ENCODE measurements at regions not wholly inside any gene's neighbourhood (a gene's known extent, or its start where the extent isn't known, plus 50 kb on each side); places are given as distances from the start of the nearest gene placed in this dataset.
"Not testable (repeated sequence)": the region's sequence is repeated elsewhere in the genome, so short reads cannot be mapped to it uniquely, and the experiment has no call there.

DNA sequence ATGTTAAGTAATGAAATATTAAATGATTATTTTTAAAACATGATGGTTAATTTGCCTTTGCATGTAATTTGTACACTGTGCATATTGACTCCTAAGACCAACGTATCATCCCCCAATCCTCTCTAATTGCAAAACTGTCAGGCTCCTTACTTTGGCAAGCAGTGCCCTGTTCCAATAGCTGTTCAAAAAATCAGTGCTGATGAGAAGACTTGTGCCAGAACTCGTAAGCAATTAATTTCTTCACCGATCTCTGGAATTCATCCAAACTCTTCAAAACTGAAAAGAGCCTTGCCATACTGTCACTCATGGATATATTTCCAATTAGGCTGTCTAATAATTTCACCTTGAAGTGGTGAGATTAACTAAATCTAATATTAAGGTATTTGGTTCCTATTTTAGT is 493.9 kb upstream of the NDST4 start:
- no peaks in the 10 kb centered on the region for H3K9me3 ChIP-seq (ENCODE audit: control insufficient read depth in 1 of 2, low read length in 2 of 2)
- H3K27ac ChIP-seq (ENCODE audit: low read length): no peak overlapping the region
- no peaks in the 10 kb centered on the region for H3K4me1 ChIP-seq (ENCODE audit: control insufficient read depth in 1 of 2, insufficient read depth in 2 of 2, low read length in 2 of 2)
- H3K27me3 ChIP-seq (ENCODE audit: low read depth, low read length): no peaks in the 10 kb centered on the region
- H3K4me3 ChIP-seq (ENCODE audit: low read depth in 1 of 2, low read length in 2 of 2): no peak overlapping the region
- no peaks in the 10 kb centered on the region for H3K36me3 ChIP-seq (ENCODE audit: control insufficient read depth in 1 of 2, insufficient read depth in 2 of 2, low read length in 2 of 2)

DNA sequence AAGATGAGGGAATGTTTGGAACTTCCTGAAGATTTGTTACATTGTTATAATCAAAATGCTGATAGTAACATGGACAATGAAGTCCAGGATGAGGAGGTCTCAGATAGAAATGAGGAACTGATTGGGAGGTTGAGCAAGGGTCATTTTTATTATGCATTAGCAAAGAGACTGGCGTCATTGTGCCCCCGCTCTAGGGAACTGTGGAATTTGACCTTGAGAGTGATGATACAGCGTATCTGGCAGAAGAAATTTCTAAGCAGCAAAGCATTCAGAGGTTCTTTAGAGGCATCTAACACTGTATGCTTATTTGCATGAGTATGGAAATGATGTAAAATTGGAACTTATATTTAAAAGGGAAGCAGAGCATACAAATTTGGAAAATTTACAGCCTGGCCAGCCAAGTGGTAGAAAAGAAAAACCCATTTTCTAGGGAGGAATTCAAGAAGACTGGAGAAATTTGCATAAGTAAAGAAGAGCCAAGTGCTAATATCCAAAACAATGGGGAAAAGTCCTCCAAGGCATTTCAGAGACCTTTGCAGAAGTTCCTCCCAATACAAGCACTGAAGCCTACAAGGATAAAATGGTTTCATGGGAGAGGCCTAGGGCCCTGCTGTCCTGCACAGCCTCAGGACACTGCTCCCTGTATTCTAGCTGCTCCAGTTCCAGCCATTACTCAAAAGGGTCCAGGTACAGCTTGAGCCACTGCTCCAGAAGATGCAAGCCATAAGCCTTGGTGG is 483.0 kb upstream of the NDST4 start:
- H3K27me3 ChIP-seq (ENCODE audit: low read depth, low read length): no peaks in the 10 kb centered on the region
- H3K4me3 ChIP-seq (ENCODE audit: low read depth in 1 of 2, low read length in 2 of 2): no peak overlapping the region
- H3K36me3 ChIP-seq (ENCODE audit: control insufficient read depth in 1 of 2, insufficient read depth in 2 of 2, low read length in 2 of 2): no peaks in the 10 kb centered on the region
- H3K27ac ChIP-seq (ENCODE audit: low read length): no peak overlapping the region
- no peaks in the 10 kb centered on the region for H3K4me1 ChIP-seq (ENCODE audit: control insufficient read depth in 1 of 2, insufficient read depth in 2 of 2, low read length in 2 of 2)
- no peaks in the 10 kb centered on the region for H3K9me3 ChIP-seq (ENCODE audit: control insufficient read depth in 1 of 2, low read length in 2 of 2)

DNA sequence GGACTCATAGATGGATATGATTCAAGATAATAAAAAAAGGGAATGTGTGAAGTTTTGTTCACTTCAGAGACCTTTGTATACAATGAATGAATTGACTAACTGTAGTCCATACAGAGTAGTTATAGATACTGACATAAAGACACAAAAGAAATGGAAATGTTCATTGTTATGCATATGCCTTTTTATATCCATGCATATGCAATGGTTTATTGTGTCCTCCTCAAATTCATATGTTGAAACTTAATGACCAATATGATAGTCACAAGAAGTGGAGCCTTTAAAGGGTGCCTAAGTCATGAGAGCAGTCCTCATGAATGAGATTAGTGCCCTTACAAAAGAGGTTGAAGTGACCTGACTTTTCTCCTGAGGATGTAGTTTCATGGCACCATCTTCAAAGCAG is 467.5 kb upstream of the NDST4 start:
- no peaks in the 10 kb centered on the region for H3K27me3 ChIP-seq (ENCODE audit: low read depth, low read length)
- H3K4me1 ChIP-seq (ENCODE audit: control insufficient read depth in 1 of 2, insufficient read depth in 2 of 2, low read length in 2 of 2): no peaks in the 10 kb centered on the region
- no peaks in the 10 kb centered on the region for H3K9me3 ChIP-seq (ENCODE audit: control insufficient read depth in 1 of 2, low read length in 2 of 2)
- no peak overlapping the region for H3K27ac ChIP-seq (ENCODE audit: low read length)
- no peaks in the 10 kb centered on the region for H3K36me3 ChIP-seq (ENCODE audit: control insufficient read depth in 1 of 2, insufficient read depth in 2 of 2, low read length in 2 of 2)
- no peak overlapping the region for H3K4me3 ChIP-seq (ENCODE audit: low read depth in 1 of 2, low read length in 2 of 2)

DNA sequence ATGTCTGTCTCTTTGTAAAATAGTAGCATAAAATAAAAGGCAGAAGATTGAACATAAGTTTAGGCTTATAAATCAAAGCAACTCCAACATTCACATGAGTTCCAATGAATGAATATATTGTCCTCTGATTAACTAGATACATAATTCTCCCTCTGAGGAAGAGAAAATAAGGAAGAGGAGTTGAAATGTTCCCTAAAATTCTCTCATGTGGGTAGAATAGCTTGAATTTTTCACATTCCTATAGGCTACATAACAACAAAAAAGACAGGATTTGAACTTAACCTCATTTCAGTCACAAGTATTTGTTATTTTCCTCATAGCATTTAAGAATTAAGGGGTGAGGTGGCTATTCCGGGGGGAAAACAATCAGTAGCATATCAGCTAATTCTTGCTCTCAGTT is 462.4 kb upstream of the NDST4 start:
- H3K27me3 ChIP-seq (ENCODE audit: low read depth, low read length): no peaks in the 10 kb centered on the region
- H3K36me3 ChIP-seq (ENCODE audit: control insufficient read depth in 1 of 2, insufficient read depth in 2 of 2, low read length in 2 of 2): no peaks in the 10 kb centered on the region
- H3K4me3 ChIP-seq (ENCODE audit: low read depth in 1 of 2, low read length in 2 of 2): no peak overlapping the region
- no peaks in the 10 kb centered on the region for H3K4me1 ChIP-seq (ENCODE audit: control insufficient read depth in 1 of 2, insufficient read depth in 2 of 2, low read length in 2 of 2)
- peaks cover 0 to 9% of the 10 kb centered on the region in 2 donors for H3K9me3 ChIP-seq (ENCODE audit: control insufficient read depth in 1 of 2, low read length in 2 of 2)
- no peak overlapping the region for H3K27ac ChIP-seq (ENCODE audit: low read length)

DNA sequence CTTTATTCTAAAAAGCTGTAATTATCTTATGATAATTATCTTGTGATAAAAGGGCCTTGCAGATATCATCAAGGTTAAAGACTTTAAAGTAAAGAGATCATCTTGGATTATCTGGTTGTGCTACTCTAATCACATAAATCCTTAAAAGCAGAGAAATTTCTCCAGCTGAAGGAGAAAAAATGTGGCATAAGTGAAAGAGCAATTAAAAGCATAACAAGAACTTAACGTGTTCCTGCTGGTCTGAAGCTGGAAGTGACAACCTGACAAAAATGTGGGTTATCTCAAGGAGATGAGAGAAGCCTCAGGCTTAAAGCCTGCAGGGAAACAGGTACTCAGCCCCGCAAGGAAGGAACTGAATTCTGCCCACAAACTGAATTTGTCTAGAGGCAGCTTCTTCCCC is 449.1 kb upstream of the NDST4 start:
- Histone ChIP-seq H3K4me3 (ENCODE audit: low read depth in 1 of 2, low read length in 2 of 2) (no peak overlapping the region), H3K27me3 (ENCODE audit: low read depth, low read length) (no peaks in the 10 kb centered on the region), H3K9me3 (ENCODE audit: control insufficient read depth in 1 of 2, low read length in 2 of 2) (no peaks in the 10 kb centered on the region), H3K4me1 (ENCODE audit: control insufficient read depth in 1 of 2, insufficient read depth in 2 of 2, low read length in 2 of 2) (no peaks in the 10 kb centered on the region), H3K27ac (ENCODE audit: low read length) (no peak overlapping the region), H3K36me3 (ENCODE audit: control insufficient read depth in 1 of 2, insufficient read depth in 2 of 2, low read length in 2 of 2) (no peaks in the 10 kb centered on the region)

DNA sequence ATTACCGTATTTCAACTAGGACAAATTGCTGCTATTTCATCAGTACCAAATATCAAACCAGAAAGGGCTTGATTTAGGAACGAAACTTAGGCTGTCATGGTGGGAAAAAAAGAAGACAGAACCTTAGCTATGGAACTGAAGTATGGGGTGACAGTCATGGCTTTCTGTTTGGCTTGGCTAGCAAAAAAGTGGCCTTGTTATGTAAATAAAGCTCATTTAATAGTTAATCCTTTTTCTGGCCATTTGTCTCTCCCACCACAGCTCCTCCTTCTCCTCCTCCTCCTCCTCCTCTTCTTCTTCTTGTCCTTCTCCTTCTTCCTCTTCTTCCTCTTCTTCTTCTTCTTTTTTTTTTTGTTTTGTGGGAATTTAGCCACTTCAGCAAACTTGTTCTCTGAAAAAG is 434.7 kb upstream of the NDST4 start:
- Histone ChIP-seq H3K9me3 (ENCODE audit: control insufficient read depth in 1 of 2, low read length in 2 of 2) (no peaks in the 10 kb centered on the region), H3K27me3 (ENCODE audit: low read depth, low read length) (no peaks in the 10 kb centered on the region), H3K36me3 (ENCODE audit: control insufficient read depth in 1 of 2, insufficient read depth in 2 of 2, low read length in 2 of 2) (no peaks in the 10 kb centered on the region), H3K27ac (ENCODE audit: low read length) (no peak overlapping the region), H3K4me3 (ENCODE audit: low read depth in 1 of 2, low read length in 2 of 2) (no peak overlapping the region), H3K4me1 (ENCODE audit: control insufficient read depth in 1 of 2, insufficient read depth in 2 of 2, low read length in 2 of 2) (no peaks in the 10 kb centered on the region)

DNA sequence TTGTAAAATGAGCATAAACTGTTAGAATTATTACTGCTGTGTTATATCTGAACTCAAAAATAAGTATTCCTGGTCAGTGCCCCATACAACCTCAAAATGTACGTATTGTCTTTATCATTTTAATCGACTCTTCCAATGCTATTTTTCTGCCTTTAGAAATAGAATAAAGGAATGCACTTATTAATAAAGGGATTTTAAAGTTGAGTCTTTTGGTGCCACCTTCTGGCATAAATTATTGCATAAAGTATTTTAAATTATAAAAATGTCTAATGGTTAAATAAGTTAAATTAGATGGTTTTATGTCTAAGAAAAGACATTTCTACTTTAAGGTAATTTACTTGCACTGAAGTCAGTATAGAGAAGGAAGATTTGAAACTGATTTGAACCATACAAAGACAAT is 424.0 kb upstream of the NDST4 start:
- Histone ChIP-seq H3K36me3 (ENCODE audit: control insufficient read depth in 1 of 2, insufficient read depth in 2 of 2, low read length in 2 of 2) (no peaks in the 10 kb centered on the region), H3K4me3 (ENCODE audit: low read depth in 1 of 2, low read length in 2 of 2) (no peak overlapping the region), H3K27ac (ENCODE audit: low read length) (no peak overlapping the region), H3K9me3 (ENCODE audit: control insufficient read depth in 1 of 2, low read length in 2 of 2) (no peaks in the 10 kb centered on the region), H3K27me3 (ENCODE audit: low read depth, low read length) (no peaks in the 10 kb centered on the region), H3K4me1 (ENCODE audit: control insufficient read depth in 1 of 2, insufficient read depth in 2 of 2, low read length in 2 of 2) (no peaks in the 10 kb centered on the region)

DNA sequence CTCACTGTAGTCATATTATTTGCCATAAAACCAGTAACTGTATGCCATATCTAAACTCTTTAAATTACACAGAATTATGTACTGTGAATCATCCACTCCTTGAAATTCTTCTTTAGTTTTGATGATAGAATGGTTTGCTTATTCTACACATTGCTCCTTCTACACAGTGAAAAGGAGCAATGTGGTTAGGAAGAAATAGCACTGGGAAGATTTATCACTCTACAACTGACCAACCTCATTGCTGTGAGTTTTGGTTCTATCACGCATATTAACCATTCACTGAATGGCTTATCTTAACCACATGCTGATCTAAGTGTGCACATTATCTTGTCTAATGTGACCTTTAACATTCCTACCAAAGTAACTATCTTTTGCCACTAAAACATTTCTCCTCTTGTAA is 415.7 kb upstream of the NDST4 start:
- no peaks in the 10 kb centered on the region for H3K4me1 ChIP-seq (ENCODE audit: control insufficient read depth in 1 of 2, insufficient read depth in 2 of 2, low read length in 2 of 2)
- no peaks in the 10 kb centered on the region for H3K9me3 ChIP-seq (ENCODE audit: control insufficient read depth in 1 of 2, low read length in 2 of 2)
- H3K4me3 ChIP-seq (ENCODE audit: low read depth in 1 of 2, low read length in 2 of 2): no peak overlapping the region
- no peak overlapping the region for H3K27ac ChIP-seq (ENCODE audit: low read length)
- H3K36me3 ChIP-seq (ENCODE audit: control insufficient read depth in 1 of 2, insufficient read depth in 2 of 2, low read length in 2 of 2): no peaks in the 10 kb centered on the region
- no peaks in the 10 kb centered on the region for H3K27me3 ChIP-seq (ENCODE audit: low read depth, low read length)

DNA sequence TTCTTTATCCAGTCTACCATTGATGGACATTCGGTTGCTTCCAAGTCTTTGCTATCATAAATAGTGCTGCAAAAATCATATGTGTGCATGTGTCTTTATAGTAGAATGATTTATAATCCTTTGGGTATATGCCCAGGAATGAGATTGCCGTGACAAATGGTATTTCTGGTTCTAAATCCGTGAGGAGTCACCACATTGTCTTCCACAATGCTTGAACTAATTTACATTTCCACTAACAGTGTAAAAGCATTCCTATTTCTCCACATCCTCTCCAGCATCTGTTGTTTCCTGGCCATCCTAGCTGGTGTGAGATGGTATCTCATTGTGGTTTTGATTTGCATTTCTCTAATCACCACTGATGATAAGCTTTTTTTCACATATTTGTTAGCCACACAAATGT is 406.1 kb upstream of the NDST4 start:
- H3K27ac ChIP-seq (ENCODE audit: low read length); H3K36me3 ChIP-seq (ENCODE audit: control insufficient read depth in 1 of 2, insufficient read depth in 2 of 2, low read length in 2 of 2); H3K4me1 ChIP-seq (ENCODE audit: control insufficient read depth in 1 of 2, insufficient read depth in 2 of 2, low read length in 2 of 2); H3K4me3 ChIP-seq (ENCODE audit: low read depth in 1 of 2, low read length in 2 of 2); H3K9me3 ChIP-seq (ENCODE audit: control insufficient read depth in 1 of 2, low read length in 2 of 2); H3K27me3 ChIP-seq (ENCODE audit: low read depth, low read length): not testable (repeated sequence)

DNA sequence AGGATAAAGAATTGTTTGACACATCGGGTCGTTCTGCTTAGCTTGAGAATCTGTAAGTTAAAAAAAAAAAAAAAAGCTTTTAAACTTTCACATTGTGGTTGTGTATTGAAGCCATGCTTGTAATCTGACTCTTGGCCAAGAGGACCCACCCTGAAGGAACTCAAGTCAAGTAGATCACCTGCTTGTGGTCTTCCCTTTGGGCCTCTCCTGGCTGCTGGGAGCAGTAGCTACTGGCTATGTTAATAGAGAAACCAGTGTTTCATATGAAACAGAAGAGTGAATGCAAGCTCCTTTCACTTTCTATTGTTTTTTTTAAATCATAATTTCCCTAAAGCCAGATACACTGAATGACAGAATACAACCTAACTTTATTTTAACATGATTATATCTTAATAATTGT is 402.4 kb upstream of the NDST4 start:
- H3K27me3 ChIP-seq (ENCODE audit: low read depth, low read length): no peaks in the 10 kb centered on the region
- H3K36me3 ChIP-seq (ENCODE audit: control insufficient read depth in 1 of 2, insufficient read depth in 2 of 2, low read length in 2 of 2): no peaks in the 10 kb centered on the region
- H3K4me1 ChIP-seq (ENCODE audit: control insufficient read depth in 1 of 2, insufficient read depth in 2 of 2, low read length in 2 of 2): no peaks in the 10 kb centered on the region
- no peaks in the 10 kb centered on the region for H3K9me3 ChIP-seq (ENCODE audit: control insufficient read depth in 1 of 2, low read length in 2 of 2)
- H3K4me3 ChIP-seq (ENCODE audit: low read depth in 1 of 2, low read length in 2 of 2): no peak overlapping the region
- no peak overlapping the region for H3K27ac ChIP-seq (ENCODE audit: low read length)

DNA sequence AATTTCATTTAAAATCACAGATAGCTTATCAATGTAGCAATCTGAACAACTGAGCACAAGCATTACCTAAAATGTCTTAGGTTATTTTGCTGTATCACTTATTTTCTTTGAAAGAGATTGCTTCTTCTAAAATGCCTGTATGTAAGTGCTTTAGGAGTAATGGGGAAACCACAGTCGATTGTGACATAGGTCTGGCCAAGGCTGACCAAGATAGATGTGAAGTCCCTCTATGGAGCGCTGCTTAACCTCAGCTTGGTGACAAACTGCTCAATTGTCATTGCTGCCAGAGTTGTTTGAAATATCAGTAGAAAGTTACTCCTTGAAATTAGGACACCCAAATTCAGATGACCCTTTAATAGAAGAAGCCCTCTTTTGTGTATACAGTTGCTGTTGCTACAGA is 401.9 kb upstream of the NDST4 start:
- Histone ChIP-seq H3K4me3 (ENCODE audit: low read depth in 1 of 2, low read length in 2 of 2) (no peak overlapping the region), H3K36me3 (ENCODE audit: control insufficient read depth in 1 of 2, insufficient read depth in 2 of 2, low read length in 2 of 2) (no peaks in the 10 kb centered on the region), H3K9me3 (ENCODE audit: control insufficient read depth in 1 of 2, low read length in 2 of 2) (no peaks in the 10 kb centered on the region), H3K4me1 (ENCODE audit: control insufficient read depth in 1 of 2, insufficient read depth in 2 of 2, low read length in 2 of 2) (no peaks in the 10 kb centered on the region), H3K27ac (ENCODE audit: low read length) (no peak overlapping the region), H3K27me3 (ENCODE audit: low read depth, low read length) (no peaks in the 10 kb centered on the region)

DNA sequence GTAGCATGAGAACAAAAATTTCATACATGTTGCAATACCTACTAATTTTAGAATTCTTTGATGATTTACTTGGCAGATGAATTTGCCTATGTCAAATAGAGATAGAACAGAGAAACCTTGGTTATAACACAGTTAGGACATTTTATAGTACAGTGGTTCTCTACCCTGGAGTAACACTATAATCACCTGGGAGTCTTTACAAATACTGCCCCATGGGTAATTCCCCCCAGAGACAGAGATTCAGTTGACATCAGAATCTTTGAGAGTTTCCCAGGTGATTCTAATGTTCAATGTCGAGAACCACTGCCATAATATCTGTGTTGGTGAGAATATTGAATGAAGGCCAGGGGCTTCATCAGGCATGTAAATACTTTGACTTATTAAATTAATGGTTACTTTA is 401.3 kb upstream of the NDST4 start:
- Histone ChIP-seq H3K9me3 (ENCODE audit: control insufficient read depth in 1 of 2, low read length in 2 of 2) (no peaks in the 10 kb centered on the region), H3K27me3 (ENCODE audit: low read depth, low read length) (no peaks in the 10 kb centered on the region), H3K36me3 (ENCODE audit: control insufficient read depth in 1 of 2, insufficient read depth in 2 of 2, low read length in 2 of 2) (no peaks in the 10 kb centered on the region), H3K27ac (ENCODE audit: low read length) (no peak overlapping the region), H3K4me1 (ENCODE audit: control insufficient read depth in 1 of 2, insufficient read depth in 2 of 2, low read length in 2 of 2) (no peaks in the 10 kb centered on the region), H3K4me3 (ENCODE audit: low read depth in 1 of 2, low read length in 2 of 2) (no peak overlapping the region)
